ENCODE measurements at regions not wholly inside any gene's neighbourhood (a gene's known extent, or its start where the extent isn't known, plus 50 kb on each side); places are given as distances from the start of the nearest gene placed in this dataset.

GRCh38 chr2:225814554-225814953 is 415.0 kb downstream of the NYAP2 start:
- TF ChIP-seq YY1 (IDR thresholded peaks at IDR 0.05) (no peak), RAD21 (IDR thresholded peaks at IDR 0.05) (no peak), MAX (IDR thresholded peaks at IDR 0.05) (no peak), TAF1 (conservative IDR thresholded peaks at IDR 0.05) (no peak), FOXA1 (IDR thresholded peaks at IDR 0.05) (no peak), JUND (IDR thresholded peaks at IDR 0.05) (no peak), GABPA (IDR thresholded peaks at IDR 0.05 in 1 of 2, conservative IDR thresholded peaks at IDR 0.05 in 1 of 2) (no peak), RXRA (IDR thresholded peaks at IDR 0.05) (no peak)
- TF ChIP-seq, protein P1, sequence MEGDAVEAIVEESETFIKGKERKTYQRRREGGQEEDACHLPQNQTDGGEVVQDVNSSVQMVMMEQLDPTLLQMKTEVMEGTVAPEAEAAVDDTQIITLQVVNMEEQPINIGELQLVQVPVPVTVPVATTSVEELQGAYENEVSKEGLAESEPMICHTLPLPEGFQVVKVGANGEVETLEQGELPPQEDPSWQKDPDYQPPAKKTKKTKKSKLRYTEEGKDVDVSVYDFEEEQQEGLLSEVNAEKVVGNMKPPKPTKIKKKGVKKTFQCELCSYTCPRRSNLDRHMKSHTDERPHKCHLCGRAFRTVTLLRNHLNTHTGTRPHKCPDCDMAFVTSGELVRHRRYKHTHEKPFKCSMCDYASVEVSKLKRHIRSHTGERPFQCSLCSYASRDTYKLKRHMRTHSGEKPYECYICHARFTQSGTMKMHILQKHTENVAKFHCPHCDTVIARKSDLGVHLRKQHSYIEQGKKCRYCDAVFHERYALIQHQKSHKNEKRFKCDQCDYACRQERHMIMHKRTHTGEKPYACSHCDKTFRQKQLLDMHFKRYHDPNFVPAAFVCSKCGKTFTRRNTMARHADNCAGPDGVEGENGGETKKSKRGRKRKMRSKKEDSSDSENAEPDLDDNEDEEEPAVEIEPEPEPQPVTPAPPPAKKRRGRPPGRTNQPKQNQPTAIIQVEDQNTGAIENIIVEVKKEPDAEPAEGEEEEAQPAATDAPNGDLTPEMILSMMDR (IDR thresholded peaks at IDR 0.05; ENCODE audit: low read depth, low read length, missing input control) = no peak
- TF ChIP-seq, protein P2, sequence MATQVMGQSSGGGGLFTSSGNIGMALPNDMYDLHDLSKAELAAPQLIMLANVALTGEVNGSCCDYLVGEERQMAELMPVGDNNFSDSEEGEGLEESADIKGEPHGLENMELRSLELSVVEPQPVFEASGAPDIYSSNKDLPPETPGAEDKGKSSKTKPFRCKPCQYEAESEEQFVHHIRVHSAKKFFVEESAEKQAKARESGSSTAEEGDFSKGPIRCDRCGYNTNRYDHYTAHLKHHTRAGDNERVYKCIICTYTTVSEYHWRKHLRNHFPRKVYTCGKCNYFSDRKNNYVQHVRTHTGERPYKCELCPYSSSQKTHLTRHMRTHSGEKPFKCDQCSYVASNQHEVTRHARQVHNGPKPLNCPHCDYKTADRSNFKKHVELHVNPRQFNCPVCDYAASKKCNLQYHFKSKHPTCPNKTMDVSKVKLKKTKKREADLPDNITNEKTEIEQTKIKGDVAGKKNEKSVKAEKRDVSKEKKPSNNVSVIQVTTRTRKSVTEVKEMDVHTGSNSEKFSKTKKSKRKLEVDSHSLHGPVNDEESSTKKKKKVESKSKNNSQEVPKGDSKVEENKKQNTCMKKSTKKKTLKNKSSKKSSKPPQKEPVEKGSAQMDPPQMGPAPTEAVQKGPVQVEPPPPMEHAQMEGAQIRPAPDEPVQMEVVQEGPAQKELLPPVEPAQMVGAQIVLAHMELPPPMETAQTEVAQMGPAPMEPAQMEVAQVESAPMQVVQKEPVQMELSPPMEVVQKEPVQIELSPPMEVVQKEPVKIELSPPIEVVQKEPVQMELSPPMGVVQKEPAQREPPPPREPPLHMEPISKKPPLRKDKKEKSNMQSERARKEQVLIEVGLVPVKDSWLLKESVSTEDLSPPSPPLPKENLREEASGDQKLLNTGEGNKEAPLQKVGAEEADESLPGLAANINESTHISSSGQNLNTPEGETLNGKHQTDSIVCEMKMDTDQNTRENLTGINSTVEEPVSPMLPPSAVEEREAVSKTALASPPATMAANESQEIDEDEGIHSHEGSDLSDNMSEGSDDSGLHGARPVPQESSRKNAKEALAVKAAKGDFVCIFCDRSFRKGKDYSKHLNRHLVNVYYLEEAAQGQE (IDR thresholded peaks at IDR 0.05) = no peak
- TF ChIP-seq, protein P3, sequence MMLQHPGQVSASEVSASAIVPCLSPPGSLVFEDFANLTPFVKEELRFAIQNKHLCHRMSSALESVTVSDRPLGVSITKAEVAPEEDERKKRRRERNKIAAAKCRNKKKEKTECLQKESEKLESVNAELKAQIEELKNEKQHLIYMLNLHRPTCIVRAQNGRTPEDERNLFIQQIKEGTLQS (IDR thresholded peaks at IDR 0.05) = no peak

Measured in liver (tissue), 3 donors.